Keratinocyte (primary cell): ENCODE measurements at regions not wholly inside any gene's neighbourhood (a gene's known extent, or its start where the extent isn't known, plus 50 kb on each side); places are given as distances from the start of the nearest gene placed in this dataset.

ENCODE experiments used
- DNase-seq: peaks from one replicate; pipeline ENCODE4 v3.0.0-alpha.2; 2011; ENCODE audit warnings: low read depth, missing footprints, low spot score
- FAIRE-seq: peaks from 2 replicates; lab custom pipeline; 2011; peaks lifted over from hg19 to GRCh38; lab: Jason Lieb, UNC
- H2AFZ ChIP-seq: 2 replicates; pipeline ENCODE4 v1.6.0; 2012; ENCODE audit warnings: low read length, control low read depth, inconsistent platforms; ENCODE audit not compliant: control insufficient read depth
- H3K27ac ChIP-seq: 2 replicates; pipeline ENCODE4 v1.5.1; 2011; ENCODE audit warnings: low read length; ENCODE audit not compliant: control insufficient read depth, insufficient read depth
- H3K27me3 ChIP-seq: 3 replicates; pipeline ENCODE4 v1.6.0; 2011; ENCODE audit warnings: low read length; ENCODE audit not compliant: control insufficient read depth, insufficient read depth; ENCODE audit errors: extremely low read depth
- H3K36me3 ChIP-seq, 2 experiments: 2 replicates in 1 of 2; 3 replicates in 1 of 2; pipeline ENCODE4 v1.5.1; 2011; ENCODE audit warnings: low read length in 2 of 2, mild to moderate bottlenecking in 1 of 2; ENCODE audit not compliant: control insufficient read depth in 2 of 2, insufficient read depth in 2 of 2; ENCODE audit errors: extremely low read depth in 1 of 2
- H3K4me1 ChIP-seq: 3 replicates; pipeline ENCODE4 v1.5.1; 2011; ENCODE audit warnings: low read length; ENCODE audit not compliant: control insufficient read depth, insufficient read depth; ENCODE audit errors: extremely low read depth
- H3K4me2 ChIP-seq: 3 replicates; pipeline ENCODE4 v1.6.0; 2011; ENCODE audit warnings: low read depth, low read length; ENCODE audit not compliant: control insufficient read depth, insufficient read depth; ENCODE audit errors: extremely low read depth
- H3K4me3 ChIP-seq, 3 experiments: fragments of 200-600 bp in 1 of 3; sonication (generic) in 1 of 3; 2 replicates in 2 of 3; 3 replicates in 1 of 3; pipeline ENCODE4 v1.5.1; 2011 to 2016; ENCODE audit warnings: low read length in 3 of 3, mild to moderate bottlenecking in 3 of 3, control low read depth in 2 of 3, inconsistent platforms in 1 of 3, low read depth in 1 of 3, mixed read lengths in 1 of 3, mixed run types in 1 of 3, moderate library complexity in 1 of 3; ENCODE audit not compliant: control insufficient read depth in 2 of 3, insufficient read depth in 2 of 3; ENCODE audit errors: extremely low read depth in 1 of 3
- H3K79me2 ChIP-seq: 2 replicates; pipeline ENCODE4 v1.6.0; 2012; ENCODE audit warnings: low read length; ENCODE audit not compliant: control insufficient read depth, insufficient read depth
- H3K9ac ChIP-seq: 3 replicates; pipeline ENCODE4 v1.6.0; 2011; ENCODE audit warnings: low read length; ENCODE audit not compliant: control insufficient read depth, insufficient read depth; ENCODE audit errors: extremely low read depth
- H3K9me1 ChIP-seq: 3 replicates; pipeline ENCODE4 v1.6.0; 2011; ENCODE audit warnings: low read length; ENCODE audit not compliant: control insufficient read depth, insufficient read depth; ENCODE audit errors: extremely low read depth
- H3K9me3 ChIP-seq: 2 replicates; pipeline ENCODE4 v1.5.1; 2012; ENCODE audit warnings: low read depth, low read length; ENCODE audit not compliant: control insufficient read depth
- H4K20me1 ChIP-seq: 3 replicates; pipeline ENCODE4 v1.6.0; 2011; ENCODE audit warnings: low read length; ENCODE audit not compliant: control insufficient read depth, insufficient read depth; ENCODE audit errors: extremely low read depth
- CTCF ChIP-seq, 3 experiments: IDR thresholded peaks in 1 of 3; conservative IDR thresholded peaks in 1 of 3; optimal IDR thresholded peaks in 1 of 3; 2 replicates in 2 of 3; 3 replicates in 1 of 3; pipeline versions ENCODE3 to v1.5.1; 2011; ENCODE audit warnings: low read length in 3 of 3, mild to moderate bottlenecking in 3 of 3, moderate library complexity in 2 of 3, control low read depth in 1 of 3, inconsistent platforms in 1 of 3; ENCODE audit not compliant: insufficient read depth in 2 of 3; ENCODE audit errors: extremely low read depth in 1 of 3
- EZH2 ChIP-seq: IDR thresholded peaks from one replicate; pipeline ENCODE4 v1.6.1; 2012; ENCODE audit warnings: inconsistent platforms, mild to moderate bottlenecking, low read length, moderate library complexity
- dilution Hi-C: fragments of 300-500 bp; cut with MboI; formaldehyde crosslinking; loops from one replicate; pipeline ENCODE4 v1.7.0; 2020; ENCODE audit warnings: low sequenced_read_pairs; ENCODE audit not compliant: extremely low pct_ligation_motif_present

GRCh38 chr2:8588831-8589191, 93.0 kb upstream of the ID2 start:
- H3K9me3 ChIP-seq: no peaks in the 10 kb centered on the region

GRCh38 chr2:8589721-8590120, 92.1 kb upstream of the ID2 start:
- Histone ChIP-seq H3K36me3 (no peaks in the 10 kb centered on the region), H3K27me3 (no peaks in the 10 kb centered on the region), H3K4me1 (no peaks in the 10 kb centered on the region), H3K9ac (no peak overlapping the region), H3K4me3 (no peak overlapping the region), H3K9me1 (no peaks in the 10 kb centered on the region), H4K20me1 (no peaks in the 10 kb centered on the region), H3K27ac (no peak overlapping the region), H3K4me2 (no peak overlapping the region), H3K9me3 (no peaks in the 10 kb centered on the region), H3K79me2 (no peaks in the 10 kb centered on the region), H2AFZ (no peak overlapping the region)
- no peak for FAIRE-seq
- DNase-seq: no peak
- no peak for TF ChIP-seq CTCF (optimal IDR thresholded peaks at IDR 0.05 in 1 of 3, IDR thresholded peaks at IDR 0.05 in 1 of 3, conservative IDR thresholded peaks at IDR 0.05 in 1 of 3; ENCODE audit: extremely low read depth in 1 of 3, insufficient read depth in 2 of 3, low read length in 3 of 3)
- no peak for TF ChIP-seq EZH2
- dilution Hi-C loops: no loop called here

More at GRCh38 chr2:8588831-8589191, 93.0 kb upstream of the ID2 start:
- dilution Hi-C loops: no loop called here
- H3K27ac ChIP-seq: no peak overlapping the region
- H3K4me3 ChIP-seq: no peak overlapping the region
- TF ChIP-seq EZH2: no peak
- TF ChIP-seq CTCF (optimal IDR thresholded peaks at IDR 0.05 in 1 of 3, IDR thresholded peaks at IDR 0.05 in 1 of 3, conservative IDR thresholded peaks at IDR 0.05 in 1 of 3; ENCODE audit: extremely low read depth in 1 of 3, insufficient read depth in 2 of 3, low read length in 3 of 3): no peak
- H3K9me1 ChIP-seq: no peaks in the 10 kb centered on the region
- H2AFZ ChIP-seq: no peak overlapping the region
- DNase-seq (no peak), FAIRE-seq (no peak)
- H3K27me3 ChIP-seq: no peaks in the 10 kb centered on the region
- no peak overlapping the region for H3K9ac ChIP-seq
- H3K4me2 ChIP-seq: no peak overlapping the region
- no peaks in the 10 kb centered on the region for H3K36me3 ChIP-seq
- no peaks in the 10 kb centered on the region for H3K4me1 ChIP-seq
- no peaks in the 10 kb centered on the region for H3K79me2 ChIP-seq
- H4K20me1 ChIP-seq: no peaks in the 10 kb centered on the region
